Anterior cingulate cortex (tissue), 58 donors: ENCODE measurements at regions not wholly inside any gene's neighbourhood (a gene's known extent, or its start where the extent isn't known, plus 50 kb on each side); places are given as distances from the start of the nearest gene placed in this dataset.

Experiments used
- DNase-seq, 58 donors: peaks; one replicate each; lab custom pipeline; 2025; lab: John Stamatoyannopoulos, UW

GRCh38 chr11:95364324-95365295 is 133.6 kb upstream of the SESN3 start:
- DNase-seq: no peak

GRCh38 chr11:95363708-95364107 is 132.7 kb upstream of the SESN3 start:
- DNase-seq: peak in 1 of 58 donors; percentile 10

GRCh38 chr11:95363164-95363563 is 132.2 kb upstream of the SESN3 start:
- DNase-seq: no peak

- no peak for DNase-seq
These were observed 130.2 kb upstream of the SESN3 start for GRCh38 chr11:95361180-95361579.

GRCh38 chr11:95360377-95361075 is 129.5 kb upstream of the SESN3 start:
- no peak for DNase-seq

GRCh38 chr11:95359756-95360155 is 128.8 kb upstream of the SESN3 start:
- no peak for DNase-seq

- DNase-seq: no peak
These were observed 128.3 kb upstream of the SESN3 start for GRCh38 chr11:95359341-95359663.

GRCh38 chr11:95358511-95359340 is 127.7 kb upstream of the SESN3 start:
- no peak for DNase-seq

- no peak for DNase-seq
These were observed 123.3 kb upstream of the SESN3 start for GRCh38 chr11:95354304-95354703.

- no peak for DNase-seq
These were observed 122.7 kb upstream of the SESN3 start for GRCh38 chr11:95353706-95354105.

GRCh38 chr11:95352733-95353346 is 121.8 kb upstream of the SESN3 start:
- no peak for DNase-seq

GRCh38 chr11:95349345-95349942 is 118.4 kb upstream of the SESN3 start:
- DNase-seq: no peak

GRCh38 chr11:95346265-95346664 is 115.3 kb upstream of the SESN3 start:
- DNase-seq: no peak

- DNase-seq: no peak
These were observed 114.6 kb upstream of the SESN3 start for GRCh38 chr11:95345651-95346050.

- DNase-seq: no peak
These were observed 114.1 kb upstream of the SESN3 start for GRCh38 chr11:95344932-95345642.

GRCh38 chr11:95341221-95341620 is 110.2 kb upstream of the SESN3 start:
- no peak for DNase-seq

- DNase-seq: no peak
These were observed 108.3 kb upstream of the SESN3 start for GRCh38 chr11:95339086-95339901.

GRCh38 chr11:95338430-95338991 is 107.5 kb upstream of the SESN3 start:
- peak in 43 of 58 donors; percentile 3 to 68 (median 38) for DNase-seq
